ENCODE measurements at regions not wholly inside any gene's neighbourhood (a gene's known extent, or its start where the extent isn't known, plus 50 kb on each side); places are given as distances from the start of the nearest gene placed in this dataset.

GRCh38 chr12:58316926-58317325, 375.6 kb downstream of the ATP23 start:
- TF ChIP-seq ATF3 (IDR thresholded peaks at IDR 0.05) = no peak
- no peak for TF ChIP-seq CTCF (IDR thresholded peaks at IDR 0.05; ENCODE audit: low read depth, low read length, missing input control)
- TF ChIP-seq RAD21 (IDR thresholded peaks at IDR 0.05) = no peak
- TF ChIP-seq REST (IDR thresholded peaks at IDR 0.05) = no peak
- no peak for TF ChIP-seq EGR1 (IDR thresholded peaks at IDR 0.05; ENCODE audit: low read depth in 2 of 2)
- no peak for TF ChIP-seq NR2F2 (IDR thresholded peaks at IDR 0.05)
- TF ChIP-seq RXRA (IDR thresholded peaks at IDR 0.05) = no peak

Data from liver (tissue), 3 donors.